RWPE2 (cell line): ENCODE measurements at regions not wholly inside any gene's neighbourhood (a gene's known extent, or its start where the extent isn't known, plus 50 kb on each side); places are given as distances from the start of the nearest gene placed in this dataset.

Source experiments
- ATAC-seq: fragments of 200-7000 bp; cut with Tn5 transposase; 3 replicates; pipeline ENCODE4 v1.9.1; 2021; ENCODE audit warnings: low read depth
- DNase-seq: peaks from one replicate; pipeline ENCODE4 v3.0.0-alpha.2; 2020; ENCODE audit warnings: low spot score
- H3K27ac ChIP-seq: fragments of 450-650 bp; 2 replicates; pipeline ENCODE4 v1.5.1; 2017; ENCODE audit warnings: mild to moderate bottlenecking; ENCODE audit not compliant: poor library complexity, severe bottlenecking
- H3K27me3 ChIP-seq: fragments of 250-450 bp; sonication (Bioruptor Pico); 2 replicates; pipeline ENCODE4 v1.5.1; 2021; ENCODE audit warnings: mild to moderate bottlenecking, moderate library complexity; ENCODE audit not compliant: insufficient read depth, poor library complexity, severe bottlenecking
- H3K36me3 ChIP-seq: fragments of 250-450 bp; sonication (Bioruptor Pico); 2 replicates; pipeline ENCODE4 v1.5.1; 2020; ENCODE audit warnings: low read depth, mild to moderate bottlenecking, moderate library complexity
- H3K4me1 ChIP-seq: fragments of 250-450 bp; sonication (Bioruptor Pico); 2 replicates; pipeline ENCODE4 v1.5.1; 2021; ENCODE audit warnings: mild to moderate bottlenecking, moderate library complexity; ENCODE audit not compliant: insufficient read depth, poor library complexity, severe bottlenecking
- H3K4me3 ChIP-seq: fragments of 250-450 bp; sonication (Bioruptor Pico); 2 replicates; pipeline ENCODE4 v1.5.1; 2021; ENCODE audit warnings: mild to moderate bottlenecking, moderate library complexity; ENCODE audit not compliant: severe bottlenecking
- H3K9me3 ChIP-seq: fragments of 250-450 bp; sonication (Bioruptor Pico); 2 replicates; pipeline ENCODE4 v1.5.1; 2021; ENCODE audit warnings: mild to moderate bottlenecking, moderate library complexity; ENCODE audit not compliant: severe bottlenecking
- CTCF ChIP-seq: fragments of 450-650 bp; IDR thresholded peaks from one replicate; pipeline ENCODE4 v1.5.1; 2017; ENCODE audit warnings: mild to moderate bottlenecking, moderate library complexity; ENCODE audit not compliant: poor library complexity, severe bottlenecking

- no peak overlapping the region for H3K4me3 ChIP-seq
- H3K27me3 ChIP-seq = no peaks in the 10 kb centered on the region
- DNase-seq = no peak
- H3K27ac ChIP-seq = no peak overlapping the region
- no peak for TF ChIP-seq CTCF
- H3K9me3 ChIP-seq = no peaks in the 10 kb centered on the region
- no peaks in the 10 kb centered on the region for H3K36me3 ChIP-seq
- no peaks in the 10 kb centered on the region for H3K4me1 ChIP-seq
- no peak for ATAC-seq
Observed at GRCh38 chr5:89064054-89064453, 181.1 kb upstream of the MEF2C start.

GRCh38 chr5:89060768-89061167 is 177.8 kb upstream of the MEF2C start:
- H3K27me3 ChIP-seq = peaks cover 5% of the 10 kb centered on the region
- H3K9me3 ChIP-seq = no peaks in the 10 kb centered on the region
- no peaks in the 10 kb centered on the region for H3K4me1 ChIP-seq
- no peak for TF ChIP-seq CTCF
- no peak overlapping the region for H3K4me3 ChIP-seq
- H3K27ac ChIP-seq = no peak overlapping the region
- H3K36me3 ChIP-seq = no peaks in the 10 kb centered on the region
- DNase-seq = no peak
- ATAC-seq = no peak

- Histone ChIP-seq H3K9me3 (no peaks in the 10 kb centered on the region), H3K4me3 (no peak overlapping the region), H3K27me3 (peaks cover 5% of the 10 kb centered on the region), H3K36me3 (no peaks in the 10 kb centered on the region), H3K4me1 (no peaks in the 10 kb centered on the region), H3K27ac (no peak overlapping the region)
- ATAC-seq (no peak), DNase-seq (no peak)
- TF ChIP-seq CTCF = no peak
Observed at GRCh38 chr5:89059274-89059673, 176.3 kb upstream of the MEF2C start.

- H3K27me3 ChIP-seq = peaks cover 5% of the 10 kb centered on the region
- DNase-seq = no peak
- no peaks in the 10 kb centered on the region for H3K9me3 ChIP-seq
- no peak overlapping the region for H3K4me3 ChIP-seq
- TF ChIP-seq CTCF = no peak
- no peaks in the 10 kb centered on the region for H3K36me3 ChIP-seq
- H3K27ac ChIP-seq = no peak overlapping the region
- ATAC-seq = no peak
- H3K4me1 ChIP-seq = no peaks in the 10 kb centered on the region
Observed at GRCh38 chr5:89055695-89056085, 172.7 kb upstream of the MEF2C start.

GRCh38 chr5:89055015-89055694 is 172.2 kb upstream of the MEF2C start:
- TF ChIP-seq CTCF = no peak
- no peak overlapping the region for H3K27ac ChIP-seq
- DNase-seq = no peak

More at GRCh38 chr5:89055015-89055694, 172.2 kb upstream of the MEF2C start:
- Histone ChIP-seq H3K36me3 (no peaks in the 10 kb centered on the region), H3K4me3 (no peak overlapping the region), H3K4me1 (no peaks in the 10 kb centered on the region), H3K27me3 (peaks cover 5% of the 10 kb centered on the region), H3K9me3 (no peaks in the 10 kb centered on the region)
- ATAC-seq = no peak
